SK-N-DZ (cell line): ENCODE measurements at regions not wholly inside any gene's neighbourhood (a gene's known extent, or its start where the extent isn't known, plus 50 kb on each side); places are given as distances from the start of the nearest gene placed in this dataset.

Source experiments
- DNase-seq: peaks from one replicate; pipeline ENCODE4 v3.0.0-alpha.2; 2015; ENCODE audit warnings: low spot score

GRCh38 chr4:74682567-74683359 lies 111.6 kb downstream of the BTC start:
- DNase-seq: peak; percentile 2

- DNase-seq: no peak
Observed at GRCh38 chr4:74692972-74693371, 101.4 kb downstream of the BTC start.
